ENCODE measurements at regions not wholly inside any gene's neighbourhood (a gene's known extent, or its start where the extent isn't known, plus 50 kb on each side); places are given as distances from the start of the nearest gene placed in this dataset.

GRCh38 chr13:112153364-112153763 lies 86.4 kb downstream of the SOX1 start:
- no peak overlapping the region for H3K4me3 ChIP-seq (ENCODE audit: low read depth, low read length)
- no peak for DNase-seq (ENCODE audit: low read depth)
- TF ChIP-seq POLR2A (IDR thresholded peaks at IDR 0.05; ENCODE audit: extremely low read depth, insufficient read length): no peak
- no peak for TF ChIP-seq MAX (IDR thresholded peaks at IDR 0.05; ENCODE audit: low read depth, low read length)
- TF ChIP-seq CTCF (IDR thresholded peaks at IDR 0.05; ENCODE audit: low read depth, low read length): no peak
- no peak for TF ChIP-seq MYC (IDR thresholded peaks at IDR 0.05; ENCODE audit: low read depth, low read length)

- DNase-seq (ENCODE audit: low read depth): no peak
- no peak overlapping the region for H3K4me3 ChIP-seq (ENCODE audit: low read depth, low read length)
- no peak for TF ChIP-seq CTCF (IDR thresholded peaks at IDR 0.05; ENCODE audit: low read depth, low read length)
- no peak for TF ChIP-seq MYC (IDR thresholded peaks at IDR 0.05; ENCODE audit: low read depth, low read length)
- no peak for TF ChIP-seq MAX (IDR thresholded peaks at IDR 0.05; ENCODE audit: low read depth, low read length)
- TF ChIP-seq POLR2A (IDR thresholded peaks at IDR 0.05; ENCODE audit: extremely low read depth, insufficient read length): no peak
These were observed 86.9 kb downstream of the SOX1 start for GRCh38 chr13:112153846-112154245.

GRCh38 chr13:112154301-112155060 lies 87.5 kb downstream of the SOX1 start:
- TF ChIP-seq MAX (IDR thresholded peaks at IDR 0.05; ENCODE audit: low read depth, low read length) (no peak), MYC (IDR thresholded peaks at IDR 0.05; ENCODE audit: low read depth, low read length) (no peak), POLR2A (IDR thresholded peaks at IDR 0.05; ENCODE audit: extremely low read depth, insufficient read length) (no peak), CTCF (IDR thresholded peaks at IDR 0.05; ENCODE audit: low read depth, low read length) (no peak)
- H3K4me3 ChIP-seq (ENCODE audit: low read depth, low read length): no peak overlapping the region
- DNase-seq (ENCODE audit: low read depth): no peak

GRCh38 chr13:112158961-112159360 lies 92.0 kb downstream of the SOX1 start:
- H3K4me3 ChIP-seq (ENCODE audit: low read depth, low read length): no peak overlapping the region
- no peak for DNase-seq (ENCODE audit: low read depth)
- TF ChIP-seq MYC (IDR thresholded peaks at IDR 0.05; ENCODE audit: low read depth, low read length): no peak
- no peak for TF ChIP-seq POLR2A (IDR thresholded peaks at IDR 0.05; ENCODE audit: extremely low read depth, insufficient read length)
- TF ChIP-seq MAX (IDR thresholded peaks at IDR 0.05; ENCODE audit: low read depth, low read length): no peak
- no peak for TF ChIP-seq CTCF (IDR thresholded peaks at IDR 0.05; ENCODE audit: low read depth, low read length)

- no peak overlapping the region for H3K4me3 ChIP-seq (ENCODE audit: low read depth, low read length)
- DNase-seq (ENCODE audit: low read depth): no peak
- TF ChIP-seq POLR2A (IDR thresholded peaks at IDR 0.05; ENCODE audit: extremely low read depth, insufficient read length) (no peak), MYC (IDR thresholded peaks at IDR 0.05; ENCODE audit: low read depth, low read length) (no peak), MAX (IDR thresholded peaks at IDR 0.05; ENCODE audit: low read depth, low read length) (no peak), CTCF (IDR thresholded peaks at IDR 0.05; ENCODE audit: low read depth, low read length) (no peak)
These were observed 92.9 kb downstream of the SOX1 start for GRCh38 chr13:112159575-112160547.
